PC-9 (cell line): ENCODE measurements at regions not wholly inside any gene's neighbourhood (a gene's known extent, or its start where the extent isn't known, plus 50 kb on each side); places are given as distances from the start of the nearest gene placed in this dataset.

Experiments used
- CTCF ChIP-seq: fragments of 200-600 bp; sonication (generic); conservative IDR thresholded peaks from 2 replicates; pipeline ENCODE4 v1.6.1; 2017; ENCODE audit warnings: mixed run types, antibody characterized with exemption, mild to moderate bottlenecking, moderate library complexity
- EZH2 ChIP-seq: fragments of 200-600 bp; sonication (generic); IDR thresholded peaks from 2 replicates; pipeline ENCODE4 v1.8.0; 2017; ENCODE audit warnings: antibody characterized with exemption, low read depth

- no peak for TF ChIP-seq CTCF
- no peak for TF ChIP-seq EZH2
Observed at GRCh38 chr4:137853424-137853823, 321.1 kb upstream of the PCDH18 start.
